Subcutaneous abdominal adipose tissue (tissue), 5 donors: ENCODE measurements at regions not wholly inside any gene's neighbourhood (a gene's known extent, or its start where the extent isn't known, plus 50 kb on each side); places are given as distances from the start of the nearest gene placed in this dataset.

ENCODE experiments used
- H3K27ac ChIP-seq: one replicate; pipeline ENCODE4 v1.7.0; 2013; ENCODE audit warnings: low read depth, mild to moderate bottlenecking, inconsistent platforms, low read length, moderate library complexity
- H3K27me3 ChIP-seq, 5 donors: one replicate each; pipeline ENCODE4 v1.7.0; 2013; ENCODE audit warnings: low read length in 5 of 5, inconsistent platforms in 1 of 5; ENCODE audit not compliant: control insufficient read depth in 5 of 5, insufficient read depth in 4 of 5
- H3K36me3 ChIP-seq, 5 donors: one replicate each; pipeline ENCODE4 v1.7.0; 2013; ENCODE audit warnings: low read length in 5 of 5; ENCODE audit not compliant: control insufficient read depth in 5 of 5, insufficient read depth in 5 of 5
- H3K4me1 ChIP-seq, 5 donors: one replicate each; pipeline ENCODE4 v1.7.0; 2013; ENCODE audit warnings: low read length in 5 of 5, mild to moderate bottlenecking in 3 of 5, moderate library complexity in 1 of 5; ENCODE audit not compliant: control insufficient read depth in 5 of 5, insufficient read depth in 5 of 5
- H3K4me3 ChIP-seq, 5 donors: one replicate each; pipeline ENCODE4 v1.7.0; 2013; ENCODE audit warnings: low read length in 5 of 5, low read depth in 1 of 5
- H3K9ac ChIP-seq, 5 donors: one replicate each; pipeline ENCODE4 v1.7.0; 2013; ENCODE audit warnings: low read length in 5 of 5, mild to moderate bottlenecking in 4 of 5, moderate library complexity in 3 of 5
- H3K9me3 ChIP-seq, 5 donors: one replicate each; pipeline ENCODE4 v1.7.0; 2013; ENCODE audit warnings: low read length in 5 of 5; ENCODE audit not compliant: control insufficient read depth in 5 of 5
- donor health status: healthy.
- donor health status: healthy.
- donor health status: healthy.
- donor health status: healthy.
- donor health status: healthy.

- peaks cover 0 to 6% (median 0%) of the 10 kb centered on the region in 5 donors for H3K27me3 ChIP-seq
- no peaks in the 10 kb centered on the region for H3K36me3 ChIP-seq
- no peak overlapping the region for H3K27ac ChIP-seq
- no peaks in the 10 kb centered on the region for H3K9me3 ChIP-seq
- H3K9ac ChIP-seq: no peak overlapping the region
- peaks cover 3 to 34% (median 10%) of the 10 kb centered on the region in 5 donors for H3K4me1 ChIP-seq
- H3K4me3 ChIP-seq: no peak overlapping the region
Observed at GRCh38 chr10:7479861-7480598, 69.2 kb upstream of the SFMBT2 start.

- Histone ChIP-seq H3K27ac (no peak overlapping the region), H3K27me3 (peaks cover 0 to 6% (median 0%) of the 10 kb centered on the region in 5 donors), H3K9me3 (no peaks in the 10 kb centered on the region), H3K9ac (no peak overlapping the region), H3K4me1 (peaks cover 3 to 30% (median 10%) of the 10 kb centered on the region in 5 donors), H3K36me3 (no peaks in the 10 kb centered on the region), H3K4me3 (no peak overlapping the region)
Observed at GRCh38 chr10:7478727-7479457, 68.1 kb upstream of the SFMBT2 start.

- H3K27me3 ChIP-seq: peaks cover 0 to 6% (median 0%) of the 10 kb centered on the region in 5 donors
- no peak overlapping the region for H3K9ac ChIP-seq
- no peak overlapping the region for H3K4me3 ChIP-seq
- peaks cover 3 to 30% (median 10%) of the 10 kb centered on the region in 5 donors for H3K4me1 ChIP-seq
- H3K27ac ChIP-seq: no peak overlapping the region
- H3K36me3 ChIP-seq: no peaks in the 10 kb centered on the region
- no peaks in the 10 kb centered on the region for H3K9me3 ChIP-seq
Observed at GRCh38 chr10:7477538-7478334, 66.9 kb upstream of the SFMBT2 start.

GRCh38 chr10:7475939-7476338 lies 65.1 kb upstream of the SFMBT2 start:
- Histone ChIP-seq H3K9ac (no peak overlapping the region), H3K27ac (no peak overlapping the region), H3K9me3 (no peaks in the 10 kb centered on the region), H3K4me1 (peaks cover 3 to 27% (median 11%) of the 10 kb centered on the region in 5 donors), H3K36me3 (no peaks in the 10 kb centered on the region), H3K4me3 (peak overlapping the region in 1 of 5 donors; percentile 31), H3K27me3 (peaks cover 0 to 6% (median 0%) of the 10 kb centered on the region in 5 donors)

GRCh38 chr10:7475046-7475911 lies 64.4 kb upstream of the SFMBT2 start:
- peaks cover 0 to 6% (median 0%) of the 10 kb centered on the region in 5 donors for H3K27me3 ChIP-seq
- no peaks in the 10 kb centered on the region for H3K36me3 ChIP-seq
- no peaks in the 10 kb centered on the region for H3K9me3 ChIP-seq
- H3K4me3 ChIP-seq: peak overlapping the region in 3 of 5 donors; percentile 31 to 50 (median 38)
- no peak overlapping the region for H3K27ac ChIP-seq
- no peak overlapping the region for H3K9ac ChIP-seq
- H3K4me1 ChIP-seq: peaks cover 3 to 20% (median 11%) of the 10 kb centered on the region in 5 donors

- no peaks in the 10 kb centered on the region for H3K36me3 ChIP-seq
- peaks cover 3 to 20% (median 11%) of the 10 kb centered on the region in 5 donors for H3K4me1 ChIP-seq
- no peak overlapping the region for H3K27ac ChIP-seq
Observed at GRCh38 chr10:7474388-7474787, 63.6 kb upstream of the SFMBT2 start.

GRCh38 chr10:7473474-7473873 lies 62.6 kb upstream of the SFMBT2 start:
- Histone ChIP-seq H3K27ac (no peak overlapping the region), H3K36me3 (no peaks in the 10 kb centered on the region), H3K9me3 (no peaks in the 10 kb centered on the region), H3K4me3 (no peak overlapping the region), H3K27me3 (peaks cover 0 to 6% (median 0%) of the 10 kb centered on the region in 5 donors), H3K4me1 (peaks cover 3 to 22% (median 12%) of the 10 kb centered on the region in 5 donors), H3K9ac (no peak overlapping the region)

More at GRCh38 chr10:7474388-7474787, 63.6 kb upstream of the SFMBT2 start:
- Histone ChIP-seq H3K27me3 (peaks cover 0 to 6% (median 0%) of the 10 kb centered on the region in 5 donors), H3K9me3 (no peaks in the 10 kb centered on the region), H3K4me3 (no peak overlapping the region), H3K9ac (no peak overlapping the region)

- Histone ChIP-seq H3K4me3 (peak overlapping the region in 1 of 5 donors; percentile 10), H3K9me3 (no peaks in the 10 kb centered on the region), H3K4me1 (peaks cover 3 to 22% (median 12%) of the 10 kb centered on the region in 5 donors), H3K36me3 (no peaks in the 10 kb centered on the region), H3K27me3 (peaks cover 0 to 6% (median 0%) of the 10 kb centered on the region in 5 donors), H3K9ac (no peak overlapping the region), H3K27ac (no peak overlapping the region)
Observed at GRCh38 chr10:7471720-7472367, 61.0 kb upstream of the SFMBT2 start.

GRCh38 chr10:7470371-7470770 lies 59.5 kb upstream of the SFMBT2 start:
- H3K36me3 ChIP-seq: no peaks in the 10 kb centered on the region
- H3K4me3 ChIP-seq: no peak overlapping the region
- H3K9ac ChIP-seq: no peak overlapping the region
- no peaks in the 10 kb centered on the region for H3K9me3 ChIP-seq
- no peak overlapping the region for H3K27ac ChIP-seq
- peaks cover 0 to 3% (median 0%) of the 10 kb centered on the region in 5 donors for H3K27me3 ChIP-seq
- H3K4me1 ChIP-seq: peaks cover under 1 to 16% (median 10%) of the 10 kb centered on the region in 5 donors
